ENCODE measurements at regions not wholly inside any gene's neighbourhood (a gene's known extent, or its start where the extent isn't known, plus 50 kb on each side); places are given as distances from the start of the nearest gene placed in this dataset.

DNA sequence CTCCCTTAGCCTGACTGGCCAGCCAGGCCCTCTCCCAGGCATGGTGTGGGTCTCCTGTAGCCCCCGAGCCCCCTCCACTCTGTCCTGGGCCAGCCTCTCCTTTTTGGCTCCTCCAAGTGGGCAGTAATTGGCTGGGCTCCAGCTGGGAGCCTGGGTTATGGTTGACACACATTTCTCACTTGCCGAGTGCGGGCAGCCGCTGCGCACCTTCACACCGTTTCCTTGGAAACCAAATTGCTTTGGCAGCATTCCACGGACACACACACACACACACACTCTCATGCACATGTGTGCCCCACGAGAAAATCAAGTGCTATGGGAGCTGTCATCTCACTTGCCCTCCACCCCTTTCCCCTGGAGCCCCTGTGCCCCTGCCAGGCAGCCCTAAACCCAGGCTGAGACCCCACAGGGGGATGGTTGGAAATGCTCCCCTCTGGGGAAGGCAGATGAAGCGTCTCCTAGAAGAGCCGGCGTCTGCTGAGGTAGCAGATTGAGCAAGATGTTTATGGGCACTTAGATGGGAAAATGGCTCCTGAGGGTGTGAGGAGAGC, 402.7 kb upstream of the TNRC6C start:
- TF ChIP-seq CTCF (IDR thresholded peaks at IDR 0.05) (no peak), POLR2A (IDR thresholded peaks at IDR 0.05) (no peak)

All from vagina (tissue), 2 donors.